Activated CD8-positive, alpha-beta memory T cell treated with anti-CD3 and anti-CD28 coated beads for 4 hours (primary cell): ENCODE measurements at regions not wholly inside any gene's neighbourhood (a gene's known extent, or its start where the extent isn't known, plus 50 kb on each side); places are given as distances from the start of the nearest gene placed in this dataset.

Experiments
- DNase-seq, 2 donors: peaks; one replicate each; pipeline ENCODE4 v3.0.0-alpha.2; 2020; ENCODE audit warnings: low read depth in 2 of 2

- DNase-seq, result no peak
Measured at GRCh38 chr20:57059055-57059596, 207.3 kb downstream of the BMP7 start.

- no peak for DNase-seq
Measured at GRCh38 chr20:57060407-57061050, 205.9 kb downstream of the BMP7 start.

DNA sequence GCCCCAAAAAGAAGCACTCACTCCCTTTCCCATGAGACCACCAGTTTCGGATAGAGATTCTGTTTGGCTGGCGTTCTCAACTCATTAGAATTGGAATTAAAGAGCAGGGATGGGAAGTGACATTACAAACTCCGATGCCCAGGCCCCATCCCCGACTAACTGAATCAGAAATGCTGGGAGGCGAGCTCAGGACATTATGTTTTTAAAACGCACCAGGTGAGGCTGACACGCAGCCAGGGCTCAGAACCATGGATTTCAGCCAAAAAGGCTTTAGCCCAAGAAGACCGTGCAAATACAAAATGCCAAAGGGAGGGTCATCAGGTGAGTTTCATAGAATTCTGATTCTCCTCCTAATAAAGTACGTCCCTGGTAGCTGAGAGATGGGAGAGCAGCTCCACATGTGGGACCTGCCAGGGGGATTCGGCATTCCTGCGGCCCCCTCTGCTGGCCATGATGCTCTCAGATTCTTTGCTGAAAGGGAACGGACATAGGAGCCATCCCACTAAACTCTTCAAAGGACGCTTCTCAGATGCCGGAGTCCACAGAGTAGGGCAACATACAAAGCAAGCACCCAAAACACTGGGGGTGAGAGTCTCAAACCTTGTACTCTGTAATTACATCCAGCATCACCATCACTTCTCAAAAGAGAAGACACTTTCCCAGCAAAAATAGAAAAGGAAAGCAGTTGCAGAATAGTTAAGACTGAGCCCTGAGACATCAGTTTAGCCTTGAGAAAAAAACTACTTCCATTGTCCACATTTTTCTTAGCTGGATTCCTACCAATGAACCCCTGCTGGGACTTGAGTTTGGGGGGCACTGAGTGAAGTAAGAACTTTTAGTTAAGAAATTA, 205.2 kb downstream of the BMP7 start:
- DNase-seq, result no peak

DNA sequence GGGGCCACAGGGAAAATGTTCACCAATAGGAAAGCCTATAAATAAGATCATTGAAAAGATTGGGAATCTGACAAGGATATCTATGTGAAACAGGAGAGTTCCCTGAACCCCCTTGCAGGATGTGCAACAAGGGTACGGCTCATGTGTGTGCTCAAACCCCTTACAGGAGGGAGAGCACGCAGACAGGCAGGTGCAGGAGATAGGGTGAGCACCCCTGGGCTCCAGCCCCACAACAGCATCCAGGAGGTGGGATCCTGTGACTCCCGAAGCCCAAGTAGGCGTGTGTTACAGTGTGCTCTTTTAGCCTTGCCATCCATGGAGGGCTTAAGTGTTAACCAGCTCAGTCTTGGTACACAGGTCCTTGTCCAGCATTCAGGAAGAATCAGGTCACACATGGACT, 204.2 kb downstream of the BMP7 start:
- DNase-seq, result no peak

GRCh38 chr20:57062696-57063270, 203.7 kb downstream of the BMP7 start:
- DNase-seq, result no peak

GRCh38 chr20:57064836-57065235, 201.6 kb downstream of the BMP7 start:
- DNase-seq, result no peak

DNA sequence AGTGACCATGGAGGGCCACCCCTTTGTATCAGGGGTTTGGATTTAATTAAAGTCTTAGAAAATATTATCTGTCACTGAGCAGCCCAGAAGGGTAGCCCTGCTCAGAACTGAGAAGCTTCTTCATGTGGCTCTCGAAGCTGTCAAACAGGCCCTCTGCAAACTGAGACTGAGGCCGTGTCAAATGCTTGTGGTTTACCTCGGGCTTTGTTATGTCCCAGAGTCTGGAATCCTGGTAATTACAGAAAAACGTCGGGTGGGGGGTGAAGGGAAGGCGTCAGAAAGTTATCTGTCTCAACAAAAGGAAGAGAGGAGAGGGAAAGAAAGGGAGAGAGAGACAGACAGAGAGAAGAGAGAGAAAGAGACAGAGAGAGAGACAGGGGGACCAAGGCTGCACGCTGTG, 200.8 kb downstream of the BMP7 start:
- DNase-seq, result no peak

GRCh38 chr20:57066126-57066900, 200.1 kb downstream of the BMP7 start:
- no peak for DNase-seq

DNA sequence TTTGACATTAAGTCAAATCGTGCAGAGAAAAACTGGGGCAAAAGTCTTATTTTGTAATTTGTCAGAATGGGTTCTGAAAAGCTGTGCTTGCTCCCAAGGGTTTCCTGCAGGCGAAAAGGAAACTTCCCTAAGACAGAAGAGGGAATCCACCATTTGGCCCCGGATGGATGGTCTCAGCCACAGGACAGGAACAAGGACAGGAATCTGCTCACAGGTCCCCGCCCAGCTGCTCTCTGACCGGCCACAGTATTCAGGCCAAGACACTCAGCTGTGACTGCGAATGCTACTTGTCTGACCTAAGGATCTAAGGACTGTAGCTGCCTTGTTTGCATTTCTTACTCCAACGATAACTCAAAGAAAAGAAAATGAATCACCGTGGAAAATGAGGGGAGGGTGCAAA, 197.0 kb downstream of the BMP7 start:
- no peak for DNase-seq

GRCh38 chr20:57070296-57070695, 196.1 kb downstream of the BMP7 start:
- DNase-seq, result no peak

- no peak for DNase-seq
Measured at GRCh38 chr20:57071283-57071731, 195.1 kb downstream of the BMP7 start.

GRCh38 chr20:57071954-57072583, 194.4 kb downstream of the BMP7 start:
- no peak for DNase-seq

GRCh38 chr20:57073402-57073801, 193.0 kb downstream of the BMP7 start:
- no peak for DNase-seq

DNA sequence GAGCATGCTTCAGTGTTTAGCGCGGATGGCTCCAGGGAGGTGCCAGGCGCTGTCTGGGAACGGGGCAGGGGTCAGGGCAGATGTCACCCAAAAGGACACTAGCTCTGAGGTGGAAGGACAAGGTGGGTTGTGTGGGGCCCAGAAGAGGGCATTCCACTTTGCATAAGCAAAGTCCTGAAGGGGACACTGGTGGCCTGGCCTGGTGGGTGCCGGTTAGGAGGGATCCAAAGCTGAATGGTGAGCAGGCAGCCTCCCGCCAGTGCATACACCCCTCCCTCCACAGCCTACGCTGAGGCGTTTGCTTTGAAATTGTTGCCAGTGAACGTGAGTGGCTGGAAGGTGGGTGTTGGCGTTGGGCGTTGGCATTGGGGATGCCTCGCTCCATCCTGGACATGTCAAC, 192.1 kb downstream of the BMP7 start:
- DNase-seq, result no peak

- DNase-seq, result no peak
Measured at GRCh38 chr20:57075181-57075580, 191.3 kb downstream of the BMP7 start.

GRCh38 chr20:57075603-57076002, 190.8 kb downstream of the BMP7 start:
- DNase-seq, result no peak

- no peak for DNase-seq
Measured at GRCh38 chr20:57076152-57076652, 190.2 kb downstream of the BMP7 start.

DNA sequence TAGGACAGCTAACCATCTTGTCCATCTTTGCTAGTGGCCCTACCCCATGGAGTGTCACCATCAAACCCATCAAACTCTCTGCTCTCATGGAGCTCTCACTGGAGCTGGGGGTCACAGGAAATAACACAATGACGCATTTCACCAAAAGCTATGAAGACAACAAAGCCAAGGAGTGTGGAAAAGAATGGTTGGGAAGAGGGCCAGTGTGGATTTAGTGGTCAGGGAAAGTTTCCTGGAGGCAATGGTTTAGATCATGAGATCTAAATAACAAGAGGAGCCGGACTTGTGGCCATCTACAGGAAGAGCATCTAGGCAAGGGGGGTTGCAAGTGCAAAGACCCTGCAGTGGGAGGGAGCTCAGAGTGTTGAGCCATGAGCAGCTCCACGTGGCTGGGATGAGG, 189.5 kb downstream of the BMP7 start:
- DNase-seq, result no peak

DNA sequence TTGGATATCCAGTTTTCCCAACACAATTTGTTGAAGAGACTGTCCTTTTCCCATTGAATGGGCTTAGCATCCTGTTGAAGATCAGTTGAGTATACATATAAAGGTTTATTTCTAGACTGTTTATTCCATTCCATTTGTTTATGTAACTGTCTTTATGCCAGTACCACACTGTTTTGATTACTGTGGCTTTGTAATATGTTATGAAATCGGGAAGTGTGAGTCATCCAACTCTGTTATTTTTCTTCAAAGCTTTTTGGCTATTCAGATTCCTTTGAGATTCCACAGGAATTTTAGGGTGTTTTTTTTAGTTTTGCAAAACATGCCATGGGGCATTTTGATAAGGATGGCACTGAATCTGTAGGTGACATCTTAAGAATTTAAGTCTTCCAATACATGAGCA, 188.3 kb downstream of the BMP7 start:
- no peak for DNase-seq

- no peak for DNase-seq
Measured at GRCh38 chr20:57079031-57080005, 187.1 kb downstream of the BMP7 start.
